ENCODE measurements at regions not wholly inside any gene's neighbourhood (a gene's known extent, or its start where the extent isn't known, plus 50 kb on each side); places are given as distances from the start of the nearest gene placed in this dataset.

DNA sequence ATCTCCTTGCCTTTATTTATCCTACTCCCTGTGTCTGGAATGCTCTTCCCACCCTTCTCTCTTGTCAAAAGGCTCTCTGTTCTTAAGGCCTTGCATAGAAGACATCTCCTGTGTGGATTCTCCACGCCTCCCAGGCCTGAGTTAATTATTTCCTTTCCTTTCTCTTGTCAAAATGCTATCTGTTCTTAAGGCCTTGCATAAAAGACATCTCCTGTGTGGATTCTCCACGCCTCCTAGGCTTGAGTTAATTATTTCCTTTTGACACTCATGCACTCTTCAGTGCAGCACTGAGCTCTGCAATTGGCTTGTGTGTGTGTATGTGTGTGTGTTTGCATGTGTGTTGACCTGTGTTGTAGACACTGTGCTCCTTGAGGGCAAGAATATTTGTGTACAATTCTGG lies 52.1 kb upstream of the DCD start:
- H3K27ac ChIP-seq, result no peak overlapping the region
- intact Hi-C loops (cut with DNase I; ENCODE audit: low total_unique reads), result loop anchor here (10.0 kb wide), 1 partner anchor 264 kb away; no protein-coding TSS in a partner anchor
- no peaks in the 10 kb centered on the region for H3K9me3 ChIP-seq
- TF ChIP-seq, protein P1, sequence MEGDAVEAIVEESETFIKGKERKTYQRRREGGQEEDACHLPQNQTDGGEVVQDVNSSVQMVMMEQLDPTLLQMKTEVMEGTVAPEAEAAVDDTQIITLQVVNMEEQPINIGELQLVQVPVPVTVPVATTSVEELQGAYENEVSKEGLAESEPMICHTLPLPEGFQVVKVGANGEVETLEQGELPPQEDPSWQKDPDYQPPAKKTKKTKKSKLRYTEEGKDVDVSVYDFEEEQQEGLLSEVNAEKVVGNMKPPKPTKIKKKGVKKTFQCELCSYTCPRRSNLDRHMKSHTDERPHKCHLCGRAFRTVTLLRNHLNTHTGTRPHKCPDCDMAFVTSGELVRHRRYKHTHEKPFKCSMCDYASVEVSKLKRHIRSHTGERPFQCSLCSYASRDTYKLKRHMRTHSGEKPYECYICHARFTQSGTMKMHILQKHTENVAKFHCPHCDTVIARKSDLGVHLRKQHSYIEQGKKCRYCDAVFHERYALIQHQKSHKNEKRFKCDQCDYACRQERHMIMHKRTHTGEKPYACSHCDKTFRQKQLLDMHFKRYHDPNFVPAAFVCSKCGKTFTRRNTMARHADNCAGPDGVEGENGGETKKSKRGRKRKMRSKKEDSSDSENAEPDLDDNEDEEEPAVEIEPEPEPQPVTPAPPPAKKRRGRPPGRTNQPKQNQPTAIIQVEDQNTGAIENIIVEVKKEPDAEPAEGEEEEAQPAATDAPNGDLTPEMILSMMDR (IDR thresholded peaks at IDR 0.05), result no peak
- H3K4me3 ChIP-seq, result no peak overlapping the region
- H3K27me3 ChIP-seq, result peaks cover 0 to 4% of the 10 kb centered on the region in 2 donors
- DNase-seq, result no peak
- H3K36me3 ChIP-seq, result no peaks in the 10 kb centered on the region
- no peaks in the 10 kb centered on the region for H3K4me1 ChIP-seq

Measured in tibial artery (tissue), 4 donors.